PC-3 (cell line): ENCODE measurements at regions not wholly inside any gene's neighbourhood (a gene's known extent, or its start where the extent isn't known, plus 50 kb on each side); places are given as distances from the start of the nearest gene placed in this dataset.

Experiments used
- ATAC-seq: fragments of 200-7000 bp; cut with Tn5 transposase; 2 replicates; pipeline ENCODE4 v1.9.1; 2020; ENCODE audit warnings: mild to moderate bottlenecking, moderate library complexity
- BruUV-seq: library from RNA; stranded (reverse); fragments of 400-500 nt; replicated peaks from 2 replicates; lab custom pipeline; 2021; lab: Mats Ljungman, UMichigan
- CTCF ChIA-PET: fragments of 300-600 bp; sonication (Branson Sonifier 250); formaldehyde crosslinking; loops from one replicate; lab custom pipeline; 2022; ENCODE audit warnings: antibody characterized with exemption; lab: Charles Lee
- POLR2A ChIA-PET: fragments of 300-600 bp; sonication (Branson Sonifier 250); formaldehyde crosslinking; loops from one replicate; lab custom pipeline; 2022; ENCODE audit warnings: antibody characterized with exemption; ENCODE audit not compliant: unreplicated experiment; lab: Charles Lee
- DNase-seq: peaks from one replicate; pipeline ENCODE4 v3.0.0-alpha.2; 2015
- H2AFZ ChIP-seq: fragments of 300-600 bp; sonication (generic); 2 replicates; pipeline ENCODE4 v1.6.0; 2016; ENCODE audit warnings: antibody characterized with exemption, low read length
- H3F3A ChIP-seq: fragments of 300-600 bp; sonication (generic); one replicate; pipeline ENCODE4 v1.6.0; 2017; ENCODE audit warnings: antibody characterized with exemption, low read length, control low read depth, mild to moderate bottlenecking; ENCODE audit not compliant: unreplicated experiment
- H3K27ac ChIP-seq: fragments of 300-600 bp; sonication (generic); 2 replicates; pipeline ENCODE4 v1.5.1; 2016; ENCODE audit warnings: mild to moderate bottlenecking, low read length
- H3K27me3 ChIP-seq: fragments of 300-600 bp; sonication (generic); 2 replicates; pipeline ENCODE4 v1.6.1; 2016; ENCODE audit warnings: low read length, mixed read lengths
- H3K36me3 ChIP-seq: fragments of 300-600 bp; sonication (generic); 2 replicates; pipeline ENCODE4 v1.6.1; 2016; ENCODE audit warnings: low read depth, mixed run types, low read length, mixed read lengths
- H3K4me1 ChIP-seq: fragments of 300-600 bp; sonication (generic); 2 replicates; pipeline ENCODE4 v1.5.1; 2016; ENCODE audit warnings: low read length; ENCODE audit not compliant: insufficient read depth
- H3K4me2 ChIP-seq: fragments of 300-600 bp; sonication (generic); 2 replicates; pipeline ENCODE4 v1.6.0; 2016; ENCODE audit warnings: low read length
- H3K4me3 ChIP-seq: fragments of 300-600 bp; sonication (generic); 2 replicates; pipeline ENCODE4 v1.5.1; 2016; ENCODE audit warnings: mild to moderate bottlenecking, low read length, mixed read lengths
- H3K79me2 ChIP-seq: fragments of 300-600 bp; sonication (generic); 2 replicates; pipeline ENCODE4 v1.6.1; 2017; ENCODE audit warnings: low read length, mixed read lengths
- H3K9ac ChIP-seq: fragments of 300-600 bp; sonication (generic); 2 replicates; pipeline ENCODE4 v1.6.0; 2016; ENCODE audit warnings: mild to moderate bottlenecking, low read length
- H3K9me2 ChIP-seq: fragments of 300-600 bp; sonication (generic); replicated peaks from 2 replicates; pipeline ENCODE4 v1.6.1; 2016; ENCODE audit warnings: mixed run types, low read length, mixed read lengths
- H3K9me3 ChIP-seq: fragments of 300-600 bp; sonication (generic); 2 replicates; pipeline ENCODE4 v1.6.1; 2016; ENCODE audit warnings: low read length, mixed read lengths
- H4K20me1 ChIP-seq: fragments of 300-600 bp; sonication (generic); 2 replicates; pipeline ENCODE4 v1.6.1; 2016; ENCODE audit warnings: low read length, mixed read lengths
- EZH2 ChIP-seq: fragments of 300-600 bp; sonication (generic); IDR thresholded peaks from one replicate; pipeline ENCODE4 v1.6.1; 2017; ENCODE audit warnings: antibody characterized with exemption, mild to moderate bottlenecking, low read length; ENCODE audit not compliant: unreplicated experiment
- EZH2phosphoT487 ChIP-seq: fragments of 300-600 bp; sonication (generic); IDR thresholded peaks from 2 replicates; pipeline ENCODE4 v1.6.1; 2018; ENCODE audit warnings: mild to moderate bottlenecking, antibody characterized with exemption, low read length, borderline replicate concordance
- intact Hi-C: fragments of 100-400 bp; cut with micrococcal nuclease; formaldehyde crosslinking; loops from 2 replicates; pipeline ENCODE4 v1.9.0; 2023
- TF ChIP-seq, protein P1 (sequence below): fragments of 300-600 bp; sonication (generic); conservative IDR thresholded peaks from 2 replicates; pipeline ENCODE4 v1.5.1; 2017; ENCODE audit warnings: antibody characterized with exemption, low read depth, mild to moderate bottlenecking, low read length

DNA sequence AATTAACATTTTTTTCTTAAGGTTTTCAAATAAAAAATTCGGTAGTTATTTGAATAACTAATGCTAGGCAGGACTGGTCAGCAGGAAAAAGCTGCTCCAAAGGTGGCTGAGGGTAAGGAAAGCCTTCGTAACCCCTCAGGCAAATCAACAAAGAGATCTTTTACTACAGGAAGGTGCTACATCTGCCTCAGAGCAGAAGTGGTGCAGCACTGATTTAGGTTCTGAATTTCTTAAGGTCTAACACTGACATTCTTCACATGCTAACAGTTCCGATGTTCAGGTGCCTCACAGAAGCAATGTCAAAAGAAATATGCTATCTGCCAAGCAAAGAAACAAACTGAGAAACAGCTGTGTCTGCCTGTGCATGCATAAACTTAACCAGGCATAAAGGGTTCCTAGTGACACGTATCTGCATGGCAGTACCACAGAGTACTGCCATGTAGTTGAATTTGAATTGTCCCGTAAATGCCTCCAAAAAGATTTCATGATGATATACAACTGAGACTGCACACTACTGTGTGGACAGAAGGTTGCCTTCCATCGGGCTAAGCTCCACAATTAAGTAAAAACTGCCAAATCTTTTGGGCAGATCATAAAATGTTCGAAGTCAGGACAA, 275.0 kb upstream of the NSMCE3 start:
- H4K20me1 ChIP-seq: no peaks in the 10 kb centered on the region
- H3K9ac ChIP-seq: no peak overlapping the region
- H3K27ac ChIP-seq: no peak overlapping the region
- no peaks in the 10 kb centered on the region for H3K9me2 ChIP-seq
- no peak overlapping the region for H2AFZ ChIP-seq
- CTCF ChIA-PET: no interaction called here
- no peaks in the 10 kb centered on the region for H3F3A ChIP-seq
- H3K27me3 ChIP-seq: peaks cover 82% of the 10 kb centered on the region
- TF ChIP-seq EZH2phosphoT487 (no peak), EZH2 (no peak)
- TF ChIP-seq, protein P1, sequence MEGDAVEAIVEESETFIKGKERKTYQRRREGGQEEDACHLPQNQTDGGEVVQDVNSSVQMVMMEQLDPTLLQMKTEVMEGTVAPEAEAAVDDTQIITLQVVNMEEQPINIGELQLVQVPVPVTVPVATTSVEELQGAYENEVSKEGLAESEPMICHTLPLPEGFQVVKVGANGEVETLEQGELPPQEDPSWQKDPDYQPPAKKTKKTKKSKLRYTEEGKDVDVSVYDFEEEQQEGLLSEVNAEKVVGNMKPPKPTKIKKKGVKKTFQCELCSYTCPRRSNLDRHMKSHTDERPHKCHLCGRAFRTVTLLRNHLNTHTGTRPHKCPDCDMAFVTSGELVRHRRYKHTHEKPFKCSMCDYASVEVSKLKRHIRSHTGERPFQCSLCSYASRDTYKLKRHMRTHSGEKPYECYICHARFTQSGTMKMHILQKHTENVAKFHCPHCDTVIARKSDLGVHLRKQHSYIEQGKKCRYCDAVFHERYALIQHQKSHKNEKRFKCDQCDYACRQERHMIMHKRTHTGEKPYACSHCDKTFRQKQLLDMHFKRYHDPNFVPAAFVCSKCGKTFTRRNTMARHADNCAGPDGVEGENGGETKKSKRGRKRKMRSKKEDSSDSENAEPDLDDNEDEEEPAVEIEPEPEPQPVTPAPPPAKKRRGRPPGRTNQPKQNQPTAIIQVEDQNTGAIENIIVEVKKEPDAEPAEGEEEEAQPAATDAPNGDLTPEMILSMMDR: no peak
- no peak overlapping the region for H3K4me3 ChIP-seq
- intact Hi-C loops: no loop called here
- no TSS peak for BruUV-seq
- DNase-seq: no peak
- no peak for ATAC-seq
- no peaks in the 10 kb centered on the region for H3K4me1 ChIP-seq
- no peaks in the 10 kb centered on the region for H3K36me3 ChIP-seq
- no peaks in the 10 kb centered on the region for H3K79me2 ChIP-seq
- no peak overlapping the region for H3K4me2 ChIP-seq
- H3K9me3 ChIP-seq: no peaks in the 10 kb centered on the region
- POLR2A ChIA-PET: no interaction called here

DNA sequence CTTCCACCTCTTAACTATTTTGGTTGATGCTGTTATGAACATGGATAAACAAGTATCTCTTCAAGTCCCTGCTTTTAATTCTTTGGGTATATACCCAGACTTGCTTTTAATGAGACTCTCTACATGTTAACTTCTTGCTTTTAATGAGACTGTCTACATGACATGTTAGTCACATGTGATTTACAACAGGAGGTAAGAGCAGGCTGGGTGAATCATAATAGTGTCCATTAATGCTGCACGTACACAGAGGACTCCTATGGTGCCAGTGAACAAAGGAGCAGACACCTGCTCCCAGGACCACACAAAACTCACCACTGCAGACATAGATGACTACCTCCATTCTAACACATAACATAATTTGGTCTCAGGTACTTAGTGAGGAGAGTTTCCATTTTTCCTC, 273.4 kb upstream of the NSMCE3 start:
- Histone ChIP-seq H3K27ac (no peak overlapping the region), H3K4me3 (no peak overlapping the region), H3K79me2 (no peaks in the 10 kb centered on the region), H4K20me1 (no peaks in the 10 kb centered on the region), H3K9me2 (no peaks in the 10 kb centered on the region), H3K27me3 (peaks cover 81% of the 10 kb centered on the region), H3K36me3 (no peaks in the 10 kb centered on the region), H3K9ac (no peak overlapping the region), H2AFZ (no peak overlapping the region), H3K4me1 (no peaks in the 10 kb centered on the region), H3F3A (no peaks in the 10 kb centered on the region), H3K4me2 (no peak overlapping the region), H3K9me3 (no peaks in the 10 kb centered on the region)
- no peak for DNase-seq
- intact Hi-C loops: no loop called here
- BruUV-seq: no TSS peak
- ChIA-PET CTCF (no interaction called here), POLR2A (no interaction called here)
- TF ChIP-seq, protein P1: no peak
- no peak for TF ChIP-seq EZH2phosphoT487
- ATAC-seq: no peak

GRCh38 chr15:29541309-29541708, 271.7 kb upstream of the NSMCE3 start:
- TF ChIP-seq EZH2: no peak
- TF ChIP-seq EZH2phosphoT487: no peak
- TF ChIP-seq, protein P1: no peak
- Histone ChIP-seq H3K9ac (no peak overlapping the region), H3K9me2 (no peaks in the 10 kb centered on the region), H3K9me3 (no peaks in the 10 kb centered on the region), H2AFZ (no peak overlapping the region), H3K4me1 (no peaks in the 10 kb centered on the region), H3K36me3 (no peaks in the 10 kb centered on the region), H3F3A (no peaks in the 10 kb centered on the region), H3K79me2 (no peaks in the 10 kb centered on the region), H3K4me2 (no peak overlapping the region), H4K20me1 (no peaks in the 10 kb centered on the region), H3K4me3 (no peak overlapping the region), H3K27ac (no peak overlapping the region), H3K27me3 (peaks cover 90% of the 10 kb centered on the region)
- ChIA-PET CTCF (no interaction called here), POLR2A (no interaction called here)
- BruUV-seq: no TSS peak
- DNase-seq (no peak), ATAC-seq (no peak)
- intact Hi-C loops: no loop called here
